Testis (tissue), 2 donors: ENCODE measurements at regions not wholly inside any gene's neighbourhood (a gene's known extent, or its start where the extent isn't known, plus 50 kb on each side); places are given as distances from the start of the nearest gene placed in this dataset.

Experiments used
- DNase-seq: peaks from one replicate; pipeline ENCODE4 v3.0.0-alpha.2; 2019
- H3K27ac ChIP-seq, 2 donors: fragments of 200-600 bp; sonication (generic); one replicate each; pipeline ENCODE4 v1.5.1; 2019
- H3K27me3 ChIP-seq: fragments of 200-600 bp; sonication (generic); one replicate; pipeline ENCODE4 v1.5.1; 2019
- H3K36me3 ChIP-seq: fragments of 200-600 bp; sonication (generic); one replicate; pipeline ENCODE4 v1.5.1; 2017; ENCODE audit warnings: low read depth; ENCODE audit errors: missing control alignments
- H3K4me1 ChIP-seq: fragments of 200-600 bp; sonication (generic); one replicate; pipeline ENCODE4 v1.5.1; 2019
- H3K4me3 ChIP-seq, 2 donors: fragments of 200-600 bp; sonication (generic); one replicate each; pipeline ENCODE4 v1.5.1; 2017 to 2019
- H3K9me3 ChIP-seq: fragments of 200-600 bp; sonication (generic); one replicate; pipeline ENCODE4 v1.5.1; 2017
- CTCF ChIP-seq, 3 experiments: fragments of 450-650 bp in 2 of 3; fragments of 200-600 bp in 1 of 3; sonication (generic) in 1 of 3; IDR thresholded peaks; one replicate each; pipeline ENCODE4 v1.5.1; 2016 to 2019; ENCODE audit warnings: antibody characterized with exemption in 3 of 3, mild to moderate bottlenecking in 2 of 3, moderate library complexity in 1 of 3
- POLR2A ChIP-seq: fragments of 450-650 bp; IDR thresholded peaks from one replicate; pipeline ENCODE4 v1.6.1; 2017; ENCODE audit warnings: antibody characterized with exemption, mild to moderate bottlenecking, moderate library complexity
- WGBS, 2 donors: methylation state at CpG; one replicate each; pipeline ENCODE4 v1.1.5; 2018; 5-methylcytosine and 5-hydroxymethylcytosine counted together
- intact Hi-C: fragments of 100-400 bp; cut with DNase I; formaldehyde crosslinking; loops from one replicate; pipeline ENCODE4 v1.15.1; 2023; ENCODE audit warnings: low total_unique reads

- H3K4me1 ChIP-seq = no peaks in the 10 kb centered on the region
- H3K9me3 ChIP-seq = no peaks in the 10 kb centered on the region
- 25 to 38% methylated on average over 1 of the region's 1 CpG for WGBS, 2 donors
- TF ChIP-seq POLR2A (no peak), CTCF (IDR thresholded peaks at IDR 0.05) (no peak)
- no peaks in the 10 kb centered on the region for H3K36me3 ChIP-seq
- intact Hi-C loops = no loop called here
- DNase-seq = no peak
- no peak overlapping the region for H3K4me3 ChIP-seq
- no peak overlapping the region for H3K27ac ChIP-seq
- no peaks in the 10 kb centered on the region for H3K27me3 ChIP-seq
These were observed 942.2 kb upstream of the MIR17HG start for GRCh38 chr13:90405301-90405700.

- H3K36me3 ChIP-seq = no peaks in the 10 kb centered on the region
- intact Hi-C loops = no loop called here
- TF ChIP-seq POLR2A = no peak
- no peak for TF ChIP-seq CTCF (IDR thresholded peaks at IDR 0.05)
- DNase-seq = no peak
- H3K27me3 ChIP-seq = no peaks in the 10 kb centered on the region
- no peak overlapping the region for H3K4me3 ChIP-seq
- WGBS, 2 donors = 80 to 81% methylated on average over 2 of the region's 2 CpGs
- H3K9me3 ChIP-seq = no peaks in the 10 kb centered on the region
- H3K27ac ChIP-seq = no peak overlapping the region
- H3K4me1 ChIP-seq = peaks cover 10% of the 10 kb centered on the region
These were observed 934.5 kb upstream of the MIR17HG start for GRCh38 chr13:90412980-90413379.

GRCh38 chr13:90413548-90413947 lies 933.9 kb upstream of the MIR17HG start:
- intact Hi-C loops = no loop called here
- Histone ChIP-seq H3K27ac (no peak overlapping the region), H3K4me1 (peaks cover 10% of the 10 kb centered on the region), H3K36me3 (no peaks in the 10 kb centered on the region), H3K9me3 (no peaks in the 10 kb centered on the region), H3K27me3 (no peaks in the 10 kb centered on the region), H3K4me3 (no peak overlapping the region)
- WGBS, 2 donors = 0 to 5% methylated on average over 1 of the region's 1 CpG
- DNase-seq = no peak
- TF ChIP-seq CTCF (IDR thresholded peaks at IDR 0.05) (no peak), POLR2A (no peak)

- no peak overlapping the region for H3K4me3 ChIP-seq
- no peak overlapping the region for H3K27ac ChIP-seq
- H3K27me3 ChIP-seq = no peaks in the 10 kb centered on the region
- intact Hi-C loops = no loop called here
- peaks cover 10% of the 10 kb centered on the region for H3K4me1 ChIP-seq
- H3K9me3 ChIP-seq = no peaks in the 10 kb centered on the region
- no peak for TF ChIP-seq POLR2A
- no peak for TF ChIP-seq CTCF (IDR thresholded peaks at IDR 0.05)
- H3K36me3 ChIP-seq = no peaks in the 10 kb centered on the region
- DNase-seq = no peak
- 85 to 86% methylated on average over 3 of the region's 3 CpGs for WGBS, 2 donors
These were observed 932.5 kb upstream of the MIR17HG start for GRCh38 chr13:90414691-90415596.

GRCh38 chr13:90415902-90416301 lies 931.6 kb upstream of the MIR17HG start:
- no peak overlapping the region for H3K27ac ChIP-seq
- intact Hi-C loops = no loop called here

More at GRCh38 chr13:90415902-90416301, 931.6 kb upstream of the MIR17HG start:
- no peaks in the 10 kb centered on the region for H3K36me3 ChIP-seq
- no peaks in the 10 kb centered on the region for H3K9me3 ChIP-seq
- no peaks in the 10 kb centered on the region for H3K27me3 ChIP-seq
- no peak for DNase-seq
- H3K4me1 ChIP-seq = peaks cover 10% of the 10 kb centered on the region
- TF ChIP-seq CTCF (IDR thresholded peaks at IDR 0.05) (no peak), POLR2A (no peak)
- WGBS, 2 donors = 56 to 71% methylated on average over 3 of the region's 3 CpGs
- H3K4me3 ChIP-seq = no peak overlapping the region
